Psoas muscle (tissue), 7 donors: ENCODE measurements at regions not wholly inside any gene's neighbourhood (a gene's known extent, or its start where the extent isn't known, plus 50 kb on each side); places are given as distances from the start of the nearest gene placed in this dataset.

Source experiments
- ATAC-seq, 4 donors: fragments of 200-7000 bp; cut with Tn5 transposase; one replicate each; pipeline ENCODE4 v1.9.1; 2020; ENCODE audit warnings: moderate library complexity in 3 of 4, mild to moderate bottlenecking in 2 of 4
- DNase-seq, 2 donors: peaks; one replicate each; pipeline ENCODE4 v3.0.0-alpha.2; 2020
- H3K27ac ChIP-seq: fragments of 200-600 bp; one replicate; pipeline ENCODE4 v1.8.0; 2022
- H3K27me3 ChIP-seq, 3 donors: fragments of 200-600 bp in 1 of 3; one replicate each; pipeline versions ENCODE4 v1.6.1 to v1.8.0; 2013 to 2022; ENCODE audit warnings: low read length in 2 of 3, mild to moderate bottlenecking in 2 of 3, moderate library complexity in 1 of 3; ENCODE audit not compliant: insufficient read depth in 3 of 3
- H3K36me3 ChIP-seq, 2 donors: fragments of 200-600 bp in 1 of 2; one replicate each; pipeline versions ENCODE4 v1.6.1 to v1.8.0; 2013 to 2022; ENCODE audit warnings: low read depth in 1 of 2, mild to moderate bottlenecking in 1 of 2, moderate library complexity in 1 of 2; ENCODE audit not compliant: insufficient read depth in 1 of 2
- H3K4me1 ChIP-seq: fragments of 200-600 bp; one replicate; pipeline ENCODE4 v1.8.0; 2022
- H3K4me3 ChIP-seq: fragments of 200-600 bp; one replicate; pipeline ENCODE4 v1.8.0; 2022; ENCODE audit warnings: mild to moderate bottlenecking
- H3K9me3 ChIP-seq: fragments of 200-600 bp; one replicate; pipeline ENCODE4 v1.8.0; 2022
- CTCF ChIP-seq: fragments of 200-600 bp; IDR thresholded peaks from one replicate; pipeline ENCODE4 v1.8.0; 2022; ENCODE audit warnings: antibody characterized with exemption
- WGBS, 3 donors: extraction: QIAGEN DNeasy Blood & Tissue Kit; methylation state at CpG; one replicate each; pipeline versions ENCODE4 v1.1.6 to v1.1.7; 2013; 5-methylcytosine and 5-hydroxymethylcytosine counted together
- intact Hi-C, 2 donors: fragments of 100-400 bp; cut with DNase I; formaldehyde crosslinking; loops; one replicate each; pipeline versions ENCODE4 v1.11.0 to v1.14.2; 2022
- donor health status: healthy with polysubstance abuse.
- donor health status: DM: no; HTN: no; CAD: no; lungs with moderate emphysema.
- donor health status: Bipolar disorder and iron deficiency.
- donor health status: healthy.
- donor health status: DM: yes; HTN: yes; CAD: no.
- donor health status: DM: no; HTN: no; CAD: no.
- donor health status: DM: yes; HTN: yes; CAD: no.

DNA sequence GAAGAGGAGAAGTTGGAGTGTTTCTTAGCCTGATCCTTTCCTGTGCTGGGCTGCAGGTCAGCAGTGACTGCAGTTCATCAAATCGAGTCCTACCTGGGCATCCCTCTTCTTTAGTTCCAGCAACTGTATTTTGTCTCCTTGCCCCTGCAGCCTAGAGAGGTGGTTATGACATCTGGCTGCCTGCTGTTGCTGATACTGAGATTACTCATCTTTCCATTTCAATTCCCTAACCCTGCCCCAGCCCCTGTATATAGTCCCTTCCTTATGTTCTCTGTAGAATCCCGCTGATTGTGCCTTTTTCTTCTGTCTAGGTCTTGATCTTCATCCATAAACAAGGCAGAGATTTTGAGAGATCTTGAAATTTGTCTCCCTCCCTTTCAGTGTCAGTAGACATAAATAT is 393.3 kb downstream of the EDEM1 start:
- DNase-seq (no peak), ATAC-seq (no peak)
- WGBS, 3 donors, result 78 to 93% (median 80%) methylated on average over 2 of the region's 2 CpGs

GRCh38 chr3:5581743-5582142 is 394.2 kb downstream of the EDEM1 start:
- no peaks in the 10 kb centered on the region for H3K9me3 ChIP-seq
- no peaks in the 10 kb centered on the region for H3K36me3 ChIP-seq
- TF ChIP-seq CTCF, result no peak
- intact Hi-C loops, result no loop called here
- no peaks in the 10 kb centered on the region for H3K4me1 ChIP-seq
- WGBS, 3 donors, result 64 to 81% (median 72%) methylated on average over 2 of the region's 2 CpGs
- H3K27ac ChIP-seq, result no peak overlapping the region
- no peak for ATAC-seq
- no peak for DNase-seq
- H3K27me3 ChIP-seq, result no peaks in the 10 kb centered on the region
- no peak overlapping the region for H3K4me3 ChIP-seq

More for the DNA sequence above, 393.3 kb downstream of the EDEM1 start:
- intact Hi-C loops, result no loop called here
- H3K4me1 ChIP-seq, result no peaks in the 10 kb centered on the region
- no peak overlapping the region for H3K4me3 ChIP-seq
- no peak for TF ChIP-seq CTCF
- H3K27me3 ChIP-seq, result no peaks in the 10 kb centered on the region
- no peaks in the 10 kb centered on the region for H3K36me3 ChIP-seq
- H3K9me3 ChIP-seq, result no peaks in the 10 kb centered on the region
- no peak overlapping the region for H3K27ac ChIP-seq

DNA sequence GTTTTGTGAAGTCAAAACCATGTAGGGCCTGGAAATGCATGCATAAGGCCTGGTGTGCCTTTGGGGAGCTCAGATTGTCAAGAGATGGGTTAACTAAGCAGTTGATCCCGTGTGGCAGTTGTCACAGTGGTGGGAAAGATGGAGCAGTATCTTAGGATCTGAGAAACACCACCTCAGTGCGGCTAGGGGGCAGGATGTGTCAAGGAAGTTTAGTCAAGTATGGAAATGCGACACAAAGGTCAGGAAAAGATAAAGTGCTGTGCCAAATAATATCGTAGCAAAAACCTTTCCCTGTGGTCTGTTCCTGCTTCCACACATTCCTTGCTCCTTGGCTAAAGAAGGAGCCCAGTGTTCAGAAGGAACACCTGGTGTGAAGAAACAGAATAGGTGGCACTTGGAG is 396.4 kb downstream of the EDEM1 start:
- no peaks in the 10 kb centered on the region for H3K4me1 ChIP-seq
- no peak overlapping the region for H3K4me3 ChIP-seq
- DNase-seq, result no peak
- H3K9me3 ChIP-seq, result no peaks in the 10 kb centered on the region
- intact Hi-C loops, result no loop called here
- H3K36me3 ChIP-seq, result no peaks in the 10 kb centered on the region
- H3K27me3 ChIP-seq, result no peaks in the 10 kb centered on the region
- TF ChIP-seq CTCF, result no peak
- no peak for ATAC-seq
- H3K27ac ChIP-seq, result no peak overlapping the region
- WGBS, 3 donors, result 38 to 41% (median 38%) methylated on average over 4 of the region's 4 CpGs

DNA sequence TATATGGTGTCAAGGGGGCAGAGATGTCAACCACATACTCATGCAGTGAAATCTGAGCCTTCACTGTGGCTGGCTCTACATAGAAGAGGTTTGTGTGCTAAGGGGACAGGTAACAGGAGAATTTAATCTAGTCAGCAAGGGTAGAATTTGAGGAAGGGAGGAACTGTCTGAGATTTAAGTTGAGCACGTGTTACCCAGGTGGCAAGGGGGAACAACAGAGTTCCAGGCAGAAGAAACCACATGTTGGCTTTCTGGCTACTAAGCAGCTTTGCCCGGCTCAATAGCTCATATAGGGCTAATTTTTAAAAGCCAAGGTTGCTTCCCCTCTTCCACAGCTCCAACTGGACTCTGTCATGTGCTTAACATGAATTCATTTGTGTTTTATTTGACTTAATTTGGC is 397.6 kb downstream of the EDEM1 start:
- ATAC-seq (no peak), DNase-seq (no peak)
- Histone ChIP-seq H3K36me3 (no peaks in the 10 kb centered on the region), H3K27ac (no peak overlapping the region), H3K9me3 (no peaks in the 10 kb centered on the region), H3K27me3 (no peaks in the 10 kb centered on the region), H3K4me3 (no peak overlapping the region), H3K4me1 (no peaks in the 10 kb centered on the region)
- no peak for TF ChIP-seq CTCF
- WGBS, 3 donors, result 52 to 63% (median 57%) methylated on average over 2 of the region's 2 CpGs
- intact Hi-C loops, result no loop called here

GRCh38 chr3:5606884-5607472 is 419.5 kb downstream of the EDEM1 start:
- Histone ChIP-seq H3K4me3 (no peak overlapping the region), H3K9me3 (no peaks in the 10 kb centered on the region), H3K4me1 (no peaks in the 10 kb centered on the region), H3K27ac (no peak overlapping the region), H3K27me3 (no peaks in the 10 kb centered on the region), H3K36me3 (no peaks in the 10 kb centered on the region)
- DNase-seq (no peak), ATAC-seq (no peak)
- 86 to 90% (median 89%) methylated on average over 1 of the region's 1 CpG for WGBS, 3 donors
- TF ChIP-seq CTCF, result no peak
- intact Hi-C loops, result no loop called here
